AG08395 (cell line): ENCODE measurements at regions not wholly inside any gene's neighbourhood (a gene's known extent, or its start where the extent isn't known, plus 50 kb on each side); places are given as distances from the start of the nearest gene placed in this dataset.
"Not testable (repeated sequence)": the region's sequence is repeated elsewhere in the genome, so short reads cannot be mapped to it uniquely, and the experiment has no call there.

Experiments used
- DNase-seq: peaks from one replicate; pipeline ENCODE4 v3.0.0; 2012; ENCODE audit warnings: mixed read lengths, low spot score

GRCh38 chr5:171542525-171543140 is 123.2 kb downstream of the FGF18 start:
- DNase-seq = no peak

GRCh38 chr5:171543148-171543815 is 123.8 kb downstream of the FGF18 start:
- no peak for DNase-seq

- DNase-seq = no peak
Measured at GRCh38 chr5:171544913-171545765, 125.7 kb downstream of the FGF18 start.

- DNase-seq = no peak
Measured at GRCh38 chr5:171549274-171549673, 129.8 kb downstream of the FGF18 start.

- DNase-seq = not testable (repeated sequence)
Measured at GRCh38 chr5:171553817-171554216, 134.4 kb downstream of the FGF18 start.

GRCh38 chr5:171555160-171555559 is 135.7 kb downstream of the FGF18 start:
- no peak for DNase-seq

- no peak for DNase-seq
Measured at GRCh38 chr5:171562822-171563221, 143.4 kb downstream of the FGF18 start.

- DNase-seq = no peak
Measured at GRCh38 chr5:171568389-171568788, 148.9 kb downstream of the FGF18 start.

- no peak for DNase-seq
Measured at GRCh38 chr5:171569065-171569712, 149.7 kb downstream of the FGF18 start.

GRCh38 chr5:171570244-171570825 is 150.9 kb downstream of the FGF18 start:
- no peak for DNase-seq

GRCh38 chr5:171571663-171572062 is 152.2 kb downstream of the FGF18 start:
- no peak for DNase-seq

- DNase-seq = no peak
Measured at GRCh38 chr5:171573021-171573420, 153.6 kb downstream of the FGF18 start.

GRCh38 chr5:171573451-171574225 is 154.2 kb downstream of the FGF18 start:
- no peak for DNase-seq

GRCh38 chr5:171574376-171574775 is 154.9 kb downstream of the FGF18 start:
- DNase-seq = no peak

GRCh38 chr5:171575386-171575785 is 155.9 kb downstream of the FGF18 start:
- DNase-seq = no peak

- DNase-seq = no peak
Measured at GRCh38 chr5:171575808-171576207, 156.4 kb downstream of the FGF18 start.

- DNase-seq = no peak
Measured at GRCh38 chr5:171577042-171577758, 157.8 kb downstream of the FGF18 start.

GRCh38 chr5:171578049-171578828 is 158.8 kb downstream of the FGF18 start:
- no peak for DNase-seq

- DNase-seq = no peak
Measured at GRCh38 chr5:171578829-171579491, 159.5 kb downstream of the FGF18 start.
